ENCODE measurements at regions not wholly inside any gene's neighbourhood (a gene's known extent, or its start where the extent isn't known, plus 50 kb on each side); places are given as distances from the start of the nearest gene placed in this dataset.

DNA sequence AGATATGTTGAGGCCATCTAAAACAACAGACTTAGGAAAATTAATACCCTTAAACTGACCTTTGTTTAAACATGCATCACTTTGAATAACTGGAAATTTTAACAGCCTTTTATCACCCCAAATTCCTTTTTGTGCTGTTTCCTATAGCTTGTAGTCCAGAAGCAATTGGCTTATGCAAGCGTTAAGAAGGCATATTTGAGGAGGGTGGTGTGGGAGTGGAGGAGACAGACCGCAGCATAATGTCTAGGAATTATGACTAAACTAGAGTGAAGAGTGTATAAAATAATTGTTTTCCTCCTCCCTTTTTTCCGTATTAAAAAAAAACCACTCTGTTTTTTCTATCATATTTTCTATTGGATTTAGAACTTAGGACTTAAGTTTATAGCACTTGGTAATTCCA, 51.8 kb upstream of the MPDZ start:
- no peak for TF ChIP-seq YY1 (IDR thresholded peaks at IDR 0.05; ENCODE audit: low read depth)
- TF ChIP-seq EGR1 (IDR thresholded peaks at IDR 0.05): no peak
- no peak for TF ChIP-seq RAD21 (IDR thresholded peaks at IDR 0.05; ENCODE audit: low read depth)
- TF ChIP-seq FOXM1 (IDR thresholded peaks at IDR 0.05; ENCODE audit: borderline replicate concordance, low read depth): no peak
- no peak for TF ChIP-seq CREB1 (IDR thresholded peaks at IDR 0.05; ENCODE audit: low read depth)
- TF ChIP-seq NFIC (IDR thresholded peaks at IDR 0.05): no peak
- TF ChIP-seq ZBTB7A (IDR thresholded peaks at IDR 0.05; ENCODE audit: low read depth): no peak
- no peak for TF ChIP-seq EP300 (IDR thresholded peaks at IDR 0.05; ENCODE audit: borderline replicate concordance)
- TF ChIP-seq TAF1 (IDR thresholded peaks at IDR 0.05; ENCODE audit: low read depth): no peak

DNA sequence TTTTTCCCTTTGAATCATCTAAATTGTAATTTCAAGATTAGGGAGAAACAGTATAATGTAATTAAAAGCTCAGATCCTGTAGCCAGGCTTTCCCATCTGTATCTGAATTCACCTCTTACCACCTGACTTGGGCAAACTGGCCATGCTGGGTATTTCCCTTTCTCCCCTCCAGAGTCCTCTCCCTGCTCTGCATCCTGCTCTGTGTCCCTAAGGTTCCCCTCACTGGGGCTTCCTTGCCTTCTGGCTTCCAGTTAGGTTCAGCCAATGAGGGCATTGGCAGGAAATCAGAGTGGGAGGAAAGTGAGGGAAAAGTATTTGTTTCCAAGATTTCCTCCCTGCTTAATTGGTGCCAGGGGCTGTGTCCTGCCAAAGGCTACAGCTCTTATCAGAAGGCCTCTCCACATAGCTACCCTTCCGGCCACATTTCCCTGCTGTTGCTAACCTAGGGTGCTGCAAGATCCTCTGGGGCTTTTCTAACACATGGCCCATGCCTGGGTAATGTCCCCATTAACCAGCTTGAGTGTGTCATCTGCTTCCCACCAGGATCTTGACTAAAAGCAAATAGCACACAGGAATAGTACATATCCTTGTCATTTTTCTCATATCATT, 51.0 kb upstream of the MPDZ start:
- TF ChIP-seq NFIC (IDR thresholded peaks at IDR 0.05) (no peak), RAD21 (IDR thresholded peaks at IDR 0.05; ENCODE audit: low read depth) (no peak), EP300 (IDR thresholded peaks at IDR 0.05; ENCODE audit: borderline replicate concordance) (no peak), TAF1 (IDR thresholded peaks at IDR 0.05; ENCODE audit: low read depth) (no peak)
- TF ChIP-seq, protein P1, sequence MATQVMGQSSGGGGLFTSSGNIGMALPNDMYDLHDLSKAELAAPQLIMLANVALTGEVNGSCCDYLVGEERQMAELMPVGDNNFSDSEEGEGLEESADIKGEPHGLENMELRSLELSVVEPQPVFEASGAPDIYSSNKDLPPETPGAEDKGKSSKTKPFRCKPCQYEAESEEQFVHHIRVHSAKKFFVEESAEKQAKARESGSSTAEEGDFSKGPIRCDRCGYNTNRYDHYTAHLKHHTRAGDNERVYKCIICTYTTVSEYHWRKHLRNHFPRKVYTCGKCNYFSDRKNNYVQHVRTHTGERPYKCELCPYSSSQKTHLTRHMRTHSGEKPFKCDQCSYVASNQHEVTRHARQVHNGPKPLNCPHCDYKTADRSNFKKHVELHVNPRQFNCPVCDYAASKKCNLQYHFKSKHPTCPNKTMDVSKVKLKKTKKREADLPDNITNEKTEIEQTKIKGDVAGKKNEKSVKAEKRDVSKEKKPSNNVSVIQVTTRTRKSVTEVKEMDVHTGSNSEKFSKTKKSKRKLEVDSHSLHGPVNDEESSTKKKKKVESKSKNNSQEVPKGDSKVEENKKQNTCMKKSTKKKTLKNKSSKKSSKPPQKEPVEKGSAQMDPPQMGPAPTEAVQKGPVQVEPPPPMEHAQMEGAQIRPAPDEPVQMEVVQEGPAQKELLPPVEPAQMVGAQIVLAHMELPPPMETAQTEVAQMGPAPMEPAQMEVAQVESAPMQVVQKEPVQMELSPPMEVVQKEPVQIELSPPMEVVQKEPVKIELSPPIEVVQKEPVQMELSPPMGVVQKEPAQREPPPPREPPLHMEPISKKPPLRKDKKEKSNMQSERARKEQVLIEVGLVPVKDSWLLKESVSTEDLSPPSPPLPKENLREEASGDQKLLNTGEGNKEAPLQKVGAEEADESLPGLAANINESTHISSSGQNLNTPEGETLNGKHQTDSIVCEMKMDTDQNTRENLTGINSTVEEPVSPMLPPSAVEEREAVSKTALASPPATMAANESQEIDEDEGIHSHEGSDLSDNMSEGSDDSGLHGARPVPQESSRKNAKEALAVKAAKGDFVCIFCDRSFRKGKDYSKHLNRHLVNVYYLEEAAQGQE (IDR thresholded peaks at IDR 0.05; ENCODE audit: low read depth): no peak
